ENCODE measurements at regions not wholly inside any gene's neighbourhood (a gene's known extent, or its start where the extent isn't known, plus 50 kb on each side); places are given as distances from the start of the nearest gene placed in this dataset.

GRCh38 chr2:56133441-56133840, 50.3 kb upstream of the CCDC85A start:
- TF ChIP-seq CTCF (IDR thresholded peaks at IDR 0.05) (no peak), POLR2AphosphoS5 (IDR thresholded peaks at IDR 0.05) (no peak), POLR2A (IDR thresholded peaks at IDR 0.05; ENCODE audit: low read depth) (no peak)
